ENCODE measurements at regions not wholly inside any gene's neighbourhood (a gene's known extent, or its start where the extent isn't known, plus 50 kb on each side); places are given as distances from the start of the nearest gene placed in this dataset.

- TF ChIP-seq MLLT1 (IDR thresholded peaks at IDR 0.05) = no peak
- TF ChIP-seq BRD4 (IDR thresholded peaks at IDR 0.05) = no peak
- no peak for TF ChIP-seq NCOA6 (IDR thresholded peaks at IDR 0.05)
- no peak for TF ChIP-seq SREBF2 (CRISPR knock-in tag; IDR thresholded peaks at IDR 0.05)
- TF ChIP-seq ETV5 (CRISPR knock-in tag; IDR thresholded peaks at IDR 0.05; ENCODE audit: low read depth) = no peak
- TF ChIP-seq TRIM24 (IDR thresholded peaks at IDR 0.05) = no peak
- no peak for TF ChIP-seq GTF2A2 (tag; IDR thresholded peaks at IDR 0.05)
- TF ChIP-seq SIRT6 (IDR thresholded peaks at IDR 0.05; ENCODE audit: low read depth, low read length) = no peak
- TF ChIP-seq KLF1 (tag; IDR thresholded peaks at IDR 0.05) = no peak
Observed at GRCh38 chr12:131221957-131222328, 268.2 kb downstream of the ADGRD1 start (continued).

- H3K9me1 ChIP-seq (ENCODE audit: control insufficient read depth, insufficient read depth, low read length) = no peaks in the 10 kb centered on the region
- no peak overlapping the region for H3K4me2 ChIP-seq (ENCODE audit: insufficient read depth, low read length)
- BruUV-seq (replicated peaks) = no TSS peak
- in situ Hi-C loops (cut with MboI) (no loop called here), intact Hi-C loops (cut with micrococcal nuclease) (no loop called here)
- peak; percentile 22; the same call in 1 of the 2 replicates for TF ChIP-seq POLR2G (IDR thresholded peaks at IDR 0.05; ENCODE audit: low read depth, low read length)
- no peak for TF ChIP-seq JUNB (CRISPR knock-in tag; conservative IDR thresholded peaks at IDR 0.05)
- TF ChIP-seq MCM5 (IDR thresholded peaks at IDR 0.05; ENCODE audit: low read depth) = no peak
- TF ChIP-seq ZNF280B (CRISPR knock-in tag; IDR thresholded peaks at IDR 0.05) = no peak
- TF ChIP-seq PKNOX1 (IDR thresholded peaks at IDR 0.05) = no peak
- TF ChIP-seq ZNF780A (CRISPR knock-in tag; IDR thresholded peaks at IDR 0.05) = no peak
- TF ChIP-seq NFATC3 (IDR thresholded peaks at IDR 0.05) = no peak
- TF ChIP-seq MCM3 (IDR thresholded peaks at IDR 0.05) = 0 out of 2 replicates have a peak, but pooled peaks have one; percentile 18
- TF ChIP-seq NR1H2 (CRISPR knock-in tag; IDR thresholded peaks at IDR 0.05) = no peak
- no peak for TF ChIP-seq BDP1 (IDR thresholded peaks at IDR 0.05; ENCODE audit: insufficient read depth, insufficient read length)
- no peaks in the 10 kb centered on the region for H3K36me3 ChIP-seq (ENCODE audit: control insufficient read depth, insufficient read depth, low read length)
- WGBS (ENCODE audit: insufficient coverage, low coverage, missing lambda C conversion rate) = 81% methylated on average over 20 of the region's 22 CpGs
- no peaks in the 10 kb centered on the region for H3K27me3 ChIP-seq (ENCODE audit: control insufficient read depth in 2 of 2, insufficient read depth in 2 of 2, low read length in 2 of 2)
- ATAC-seq (no peak), FAIRE-seq (peak; percentile 49), DNase-seq (ENCODE audit: extremely low read depth in 1 of 4, low spot score in 3 of 4) (no peak)
- peak overlapping the region in 1 of 2 experiments; percentile 4; a peak in 1 of 4 replicates for H3K9ac ChIP-seq (ENCODE audit: insufficient read depth in 1 of 2, low read depth in 2 of 2, low read length in 2 of 2)
- H3K4me1 ChIP-seq (replicated peaks in 1 of 2; ENCODE audit: control insufficient read depth in 2 of 2, insufficient read depth in 2 of 2, low read length in 2 of 2) = peaks cover 16 to 63% of the 10 kb centered on the region in 2 experiments
- no peak overlapping the region for H3K4me3 ChIP-seq
- H3K79me2 ChIP-seq (ENCODE audit: control insufficient read depth, insufficient read depth, low read length) = no peaks in the 10 kb centered on the region
- ChIA-PET CTCF (ENCODE audit: low intra/inter-chr PET ratio) (no interaction called here), POLR2A (no interaction called here)
- H2AFZ ChIP-seq (ENCODE audit: low read depth, low read length) = no peak overlapping the region
- H4K20me1 ChIP-seq (replicated peaks; ENCODE audit: control insufficient read depth, insufficient read depth, low read length) = no peaks in the 10 kb centered on the region; the same call in 1 of the 2 replicates
- H3K9me3 ChIP-seq (replicated peaks; ENCODE audit: control insufficient read depth, insufficient read depth, low read depth, low read length) = peaks cover 2% of the 10 kb centered on the region; the same call in 1 of the 2 replicates
- H3K27ac ChIP-seq (ENCODE audit: extremely low read depth, low read depth, low read length) = no peak overlapping the region
Observed at GRCh38 chr12:131222329-131223139, 268.8 kb downstream of the ADGRD1 start.
